Upper lobe of left lung (tissue), 6 donors: ENCODE measurements at regions not wholly inside any gene's neighbourhood (a gene's known extent, or its start where the extent isn't known, plus 50 kb on each side); places are given as distances from the start of the nearest gene placed in this dataset.

Experiments
- ATAC-seq, 2 donors: fragments of 200-7000 bp; cut with Tn5 transposase; one replicate each; pipeline ENCODE4 v1.9.1; 2022; ENCODE audit warnings: mild to moderate bottlenecking in 2 of 2, moderate library complexity in 2 of 2; ENCODE audit not compliant: low FRiP score in 2 of 2
- DNase-seq, 2 donors: peaks; one replicate each; pipeline ENCODE4 v3.0.0-alpha.2; 2019 to 2020
- H3K27ac ChIP-seq, 4 donors: fragments of 200-600 bp; sonication (generic); one replicate each; pipeline ENCODE4 v1.5.1; 2016 to 2019
- H3K27me3 ChIP-seq, 4 donors: fragments of 200-600 bp; sonication (generic); one replicate each; pipeline ENCODE4 v1.5.1; 2017 to 2019
- H3K36me3 ChIP-seq, 4 donors: fragments of 200-600 bp; sonication (generic); one replicate each; pipeline ENCODE4 v1.5.1; 2016 to 2019
- H3K4me1 ChIP-seq, 4 donors: fragments of 200-600 bp; sonication (generic); one replicate each; pipeline ENCODE4 v1.5.1; 2018 to 2019
- H3K4me3 ChIP-seq, 4 donors: fragments of 200-600 bp; sonication (generic); one replicate each; pipeline ENCODE4 v1.5.1; 2017 to 2019; ENCODE audit warnings: mild to moderate bottlenecking in 2 of 4, moderate library complexity in 1 of 4
- H3K9me3 ChIP-seq, 4 donors: fragments of 200-600 bp; sonication (generic); one replicate each; pipeline ENCODE4 v1.5.1; 2018 to 2019
- CTCF ChIP-seq, 6 experiments: fragments of 450-650 bp in 4 of 6; fragments of 200-600 bp in 2 of 6; sonication (generic) in 2 of 6; IDR thresholded peaks; one replicate each; pipeline ENCODE4 v1.5.1; 2016 to 2019; ENCODE audit warnings: antibody characterized with exemption in 6 of 6
- EP300 ChIP-seq, 4 donors: sonication (generic); formaldehyde crosslinking; IDR thresholded peaks; one replicate each; pipeline ENCODE4 v1.5.1; 2017; ENCODE audit warnings: antibody characterized with exemption in 4 of 4, control low read depth in 2 of 4
- POLR2A ChIP-seq, 4 donors: fragments of 450-650 bp; IDR thresholded peaks; one replicate each; pipeline ENCODE4 v1.5.1; 2016 to 2017; ENCODE audit warnings: antibody characterized with exemption in 4 of 4, mild to moderate bottlenecking in 2 of 4
- POLR2AphosphoS5 ChIP-seq, 2 donors: sonication (generic); formaldehyde crosslinking; IDR thresholded peaks; one replicate each; pipeline ENCODE4 v1.5.1; 2017; ENCODE audit warnings: antibody characterized with exemption in 2 of 2
- WGBS, 2 donors: methylation state at CpG; one replicate each; pipeline ENCODE4 v1.1.5; 2017 to 2018; 5-methylcytosine and 5-hydroxymethylcytosine counted together
- donor health status: DM: no; HTN: no; CAD: no; lungs with moderate emphysema.
- donor health status: DM: no; HTN: yes; CAD: no; lungs with severe emphysema.

- no peak for DNase-seq
- Histone ChIP-seq H3K4me3 (no peak overlapping the region), H3K4me1 (peaks cover 0 to 7% (median 4%) of the 10 kb centered on the region in 4 donors), H3K27me3 (no peaks in the 10 kb centered on the region), H3K27ac (no peak overlapping the region), H3K36me3 (no peaks in the 10 kb centered on the region), H3K9me3 (no peaks in the 10 kb centered on the region)
- 86% methylated on average over 8 of the region's 8 CpGs for WGBS, 2 donors
- ATAC-seq = no peak
- no peak for TF ChIP-seq CTCF (IDR thresholded peaks at IDR 0.05)
- TF ChIP-seq EP300 (IDR thresholded peaks at IDR 0.05) = no peak
- no peak for TF ChIP-seq POLR2A (IDR thresholded peaks at IDR 0.05)
- TF ChIP-seq POLR2AphosphoS5 (IDR thresholded peaks at IDR 0.05) = no peak
Measured at GRCh38 chr12:67442896-67443295, 173.7 kb downstream of the CAND1 start.

- WGBS, 2 donors = 70 to 91% methylated on average over 5 of the region's 5 CpGs
Measured at GRCh38 chr12:67444542-67444941, 175.4 kb downstream of the CAND1 start.

GRCh38 chr12:67446716-67447115 is 177.6 kb downstream of the CAND1 start:
- DNase-seq (no peak), ATAC-seq (no peak)
- no peak for TF ChIP-seq EP300 (IDR thresholded peaks at IDR 0.05)
- no peak overlapping the region for H3K27ac ChIP-seq
- 85 to 96% methylated on average over 5 of the region's 5 CpGs for WGBS, 2 donors
- H3K4me1 ChIP-seq = peaks cover 0 to 7% (median 2%) of the 10 kb centered on the region in 4 donors
- H3K9me3 ChIP-seq = no peaks in the 10 kb centered on the region
- H3K36me3 ChIP-seq = no peaks in the 10 kb centered on the region
- H3K27me3 ChIP-seq = no peaks in the 10 kb centered on the region
- H3K4me3 ChIP-seq = no peak overlapping the region

More at GRCh38 chr12:67444542-67444941, 175.4 kb downstream of the CAND1 start:
- no peak for TF ChIP-seq CTCF (IDR thresholded peaks at IDR 0.05)
- no peak for TF ChIP-seq POLR2AphosphoS5 (IDR thresholded peaks at IDR 0.05)
- no peak for TF ChIP-seq POLR2A (IDR thresholded peaks at IDR 0.05)
- TF ChIP-seq EP300 (IDR thresholded peaks at IDR 0.05) = no peak
- Histone ChIP-seq H3K4me1 (peaks cover 0 to 7% (median 4%) of the 10 kb centered on the region in 4 donors), H3K27ac (no peak overlapping the region), H3K27me3 (no peaks in the 10 kb centered on the region), H3K4me3 (no peak overlapping the region), H3K36me3 (no peaks in the 10 kb centered on the region), H3K9me3 (no peaks in the 10 kb centered on the region)
- ATAC-seq = no peak
- DNase-seq = no peak

- no peaks in the 10 kb centered on the region for H3K36me3 ChIP-seq
- no peaks in the 10 kb centered on the region for H3K27me3 ChIP-seq
- H3K9me3 ChIP-seq = no peaks in the 10 kb centered on the region
- H3K4me1 ChIP-seq = peaks cover 0 to 5% (median 0%) of the 10 kb centered on the region in 4 donors
- ATAC-seq = no peak
- no peak overlapping the region for H3K4me3 ChIP-seq
- no peak for DNase-seq
- TF ChIP-seq EP300 (IDR thresholded peaks at IDR 0.05) (no peak), POLR2A (IDR thresholded peaks at IDR 0.05) (no peak), CTCF (IDR thresholded peaks at IDR 0.05) (no peak), POLR2AphosphoS5 (IDR thresholded peaks at IDR 0.05) (no peak)
- no peak overlapping the region for H3K27ac ChIP-seq
Measured at GRCh38 chr12:67447180-67447579, 178.0 kb downstream of the CAND1 start.

GRCh38 chr12:67449591-67450052 is 180.5 kb downstream of the CAND1 start:
- H3K27ac ChIP-seq = no peak overlapping the region
- TF ChIP-seq POLR2AphosphoS5 (IDR thresholded peaks at IDR 0.05) (no peak), POLR2A (IDR thresholded peaks at IDR 0.05) (no peak), CTCF (IDR thresholded peaks at IDR 0.05) (no peak), EP300 (IDR thresholded peaks at IDR 0.05) (no peak)
- H3K36me3 ChIP-seq = no peaks in the 10 kb centered on the region
- no peak for DNase-seq
- H3K27me3 ChIP-seq = no peaks in the 10 kb centered on the region
- no peak overlapping the region for H3K4me3 ChIP-seq
- ATAC-seq = no peak
- H3K9me3 ChIP-seq = no peaks in the 10 kb centered on the region
- WGBS, 2 donors = 65 to 68% methylated on average over 6 of the region's 6 CpGs
- H3K4me1 ChIP-seq = no peaks in the 10 kb centered on the region
